SK-N-SH treated with all-trans-retinoic acid at 6 μM for 48 hours (cell line): ENCODE measurements at regions not wholly inside any gene's neighbourhood (a gene's known extent, or its start where the extent isn't known, plus 50 kb on each side); places are given as distances from the start of the nearest gene placed in this dataset.
"Not testable (repeated sequence)": the region's sequence is repeated elsewhere in the genome, so short reads cannot be mapped to it uniquely, and the experiment has no call there.

Source experiments
- ATAC-seq: fragments of 200-7000 bp; cut with Tn5 transposase; 3 replicates; pipeline ENCODE4 v1.9.1; 2020; ENCODE audit warnings: mild to moderate bottlenecking, moderate library complexity
- ARNTL ChIP-seq: fragments of 450-650 bp; formaldehyde crosslinking; IDR thresholded peaks from 2 replicates; pipeline ENCODE4 v1.5.0; 2020; ENCODE audit warnings: low read depth, mild to moderate bottlenecking, moderate library complexity, borderline replicate concordance
- BACH2 ChIP-seq: fragments of 250-450 bp; sonication (Bioruptor Pico); IDR thresholded peaks from 2 replicates; pipeline ENCODE4 v1.9.0; 2021; ENCODE audit warnings: mild to moderate bottlenecking, borderline replicate concordance
- CREB5 ChIP-seq: fragments of 250-450 bp; sonication (Bioruptor Pico); IDR thresholded peaks from 2 replicates; pipeline ENCODE4 v1.5.1; 2020; ENCODE audit warnings: low read depth, mild to moderate bottlenecking, moderate library complexity
- CSDC2 ChIP-seq: fragments of 250-450 bp; sonication (Bioruptor Pico); IDR thresholded peaks from 2 replicates; pipeline ENCODE4 v1.5.0; 2020; ENCODE audit warnings: mild to moderate bottlenecking, moderate library complexity
- ESRRG ChIP-seq: fragments of 250-450 bp; sonication (Bioruptor Pico); IDR thresholded peaks from 2 replicates; pipeline ENCODE4 v1.6.1; 2021; ENCODE audit warnings: mild to moderate bottlenecking
- ISL1 ChIP-seq: fragments of 250-450 bp; sonication (Bioruptor Pico); IDR thresholded peaks from 2 replicates; pipeline ENCODE4 v2.1.2; 2022; ENCODE audit warnings: mild to moderate bottlenecking, moderate library complexity
- OSR1 ChIP-seq: fragments of 250-450 bp; sonication (Bioruptor Pico); IDR thresholded peaks from 2 replicates; pipeline ENCODE4 v1.8.0; 2022; ENCODE audit warnings: moderate library complexity, mild to moderate bottlenecking, inconsistent platforms
- PATZ1 ChIP-seq: fragments of 250-450 bp; sonication (Bioruptor Pico); IDR thresholded peaks from 2 replicates; pipeline ENCODE4 v1.8.0; 2020; ENCODE audit warnings: mild to moderate bottlenecking, moderate library complexity, borderline replicate concordance
- PPARA ChIP-seq: fragments of 250-450 bp; sonication (Bioruptor Pico); IDR thresholded peaks from 2 replicates; pipeline ENCODE4 v1.5.0; 2020; ENCODE audit warnings: mild to moderate bottlenecking, borderline replicate concordance
- RARB ChIP-seq: fragments of 250-450 bp; sonication (Bioruptor Pico); IDR thresholded peaks from 2 replicates; pipeline ENCODE4 v1.8.0; 2021; ENCODE audit warnings: mild to moderate bottlenecking, moderate library complexity
- TCF4 ChIP-seq: fragments of 250-450 bp; sonication (Bioruptor Pico); IDR thresholded peaks from 2 replicates; pipeline ENCODE4 v1.8.0; 2021; ENCODE audit warnings: mild to moderate bottlenecking, moderate library complexity, borderline replicate concordance
- TOX ChIP-seq: fragments of 250-450 bp; sonication (Bioruptor Pico); IDR thresholded peaks from 2 replicates; pipeline ENCODE4 v1.8.0; 2021; ENCODE audit warnings: mild to moderate bottlenecking, moderate library complexity, borderline replicate concordance
- ZC3H10 ChIP-seq: fragments of 250-450 bp; sonication (Bioruptor Pico); IDR thresholded peaks from 2 replicates; pipeline ENCODE4 v1.5.1; 2021; ENCODE audit warnings: mild to moderate bottlenecking, moderate library complexity
- ZFP3 ChIP-seq: fragments of 250-450 bp; sonication (Bioruptor Pico); IDR thresholded peaks from 2 replicates; pipeline ENCODE4 v1.5.0; 2020; ENCODE audit warnings: mild to moderate bottlenecking, moderate library complexity
- ZFP30 ChIP-seq: fragments of 450-650 bp; formaldehyde crosslinking; IDR thresholded peaks from 2 replicates; pipeline ENCODE4 v1.5.0; 2022; ENCODE audit warnings: mild to moderate bottlenecking, moderate library complexity
- ZNF565 ChIP-seq: fragments of 450-650 bp; formaldehyde crosslinking; conservative IDR thresholded peaks from 2 replicates; pipeline ENCODE4 v1.5.0; 2020; ENCODE audit warnings: low read depth, mild to moderate bottlenecking, moderate library complexity
- ZNF70 ChIP-seq: fragments of 450-650 bp; formaldehyde crosslinking; IDR thresholded peaks from 2 replicates; pipeline ENCODE4 v1.5.0; 2020; ENCODE audit warnings: mild to moderate bottlenecking, moderate library complexity
- ZNF8 ChIP-seq: fragments of 450-650 bp; formaldehyde crosslinking; IDR thresholded peaks from 2 replicates; pipeline ENCODE4 v1.5.0; 2020; ENCODE audit warnings: mild to moderate bottlenecking, moderate library complexity
- TF ChIP-seq, protein P1 (sequence below): fragments of 250-450 bp; sonication (Bioruptor Pico); IDR thresholded peaks from 2 replicates; pipeline ENCODE4 v1.5.0; 2020; ENCODE audit warnings: mild to moderate bottlenecking, moderate library complexity

GRCh38 chr4:177989503-177990201 lies 547.4 kb upstream of the AGA start (continued):
- no peak for TF ChIP-seq BACH2 (CRISPR knock-in tag)

DNA sequence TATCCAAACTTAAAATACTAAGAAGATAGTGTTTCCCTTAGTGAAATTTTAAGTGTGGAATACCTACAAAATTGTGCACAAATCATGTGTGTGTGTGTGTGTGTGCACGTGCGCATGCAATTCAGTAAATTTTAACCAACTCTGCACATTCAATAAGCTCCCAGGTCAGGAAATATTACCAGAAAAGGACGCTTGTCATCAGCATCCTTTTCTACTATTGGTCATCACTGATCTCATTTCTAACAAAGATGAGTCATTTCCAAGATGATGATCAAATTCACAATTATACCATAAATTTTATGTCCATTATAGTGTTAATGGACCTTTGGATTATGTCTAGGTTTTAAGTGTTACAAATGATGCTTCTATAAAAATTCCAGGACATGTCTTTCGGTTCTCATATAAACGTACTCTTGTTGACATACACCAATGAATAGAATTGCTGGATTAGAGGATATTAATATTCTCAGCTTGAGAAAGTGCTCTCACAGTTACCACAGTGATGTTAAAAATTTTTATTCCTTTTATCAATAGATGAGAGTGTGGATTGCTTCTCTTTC lies 560.9 kb upstream of the AGA start:
- TF ChIP-seq PPARA (CRISPR knock-in tag), result no peak
- no peak for TF ChIP-seq PATZ1 (CRISPR knock-in tag)
- TF ChIP-seq TOX (CRISPR knock-in tag), result no peak
- no peak for TF ChIP-seq ARNTL (CRISPR knock-in tag)
- no peak for TF ChIP-seq CSDC2
- TF ChIP-seq ZFP30 (CRISPR knock-in tag), result no peak
- TF ChIP-seq ZNF8 (CRISPR knock-in tag), result no peak
- no peak for TF ChIP-seq ISL1 (CRISPR knock-in tag)
- TF ChIP-seq CREB5 (CRISPR knock-in tag), result no peak
- TF ChIP-seq, protein P1, sequence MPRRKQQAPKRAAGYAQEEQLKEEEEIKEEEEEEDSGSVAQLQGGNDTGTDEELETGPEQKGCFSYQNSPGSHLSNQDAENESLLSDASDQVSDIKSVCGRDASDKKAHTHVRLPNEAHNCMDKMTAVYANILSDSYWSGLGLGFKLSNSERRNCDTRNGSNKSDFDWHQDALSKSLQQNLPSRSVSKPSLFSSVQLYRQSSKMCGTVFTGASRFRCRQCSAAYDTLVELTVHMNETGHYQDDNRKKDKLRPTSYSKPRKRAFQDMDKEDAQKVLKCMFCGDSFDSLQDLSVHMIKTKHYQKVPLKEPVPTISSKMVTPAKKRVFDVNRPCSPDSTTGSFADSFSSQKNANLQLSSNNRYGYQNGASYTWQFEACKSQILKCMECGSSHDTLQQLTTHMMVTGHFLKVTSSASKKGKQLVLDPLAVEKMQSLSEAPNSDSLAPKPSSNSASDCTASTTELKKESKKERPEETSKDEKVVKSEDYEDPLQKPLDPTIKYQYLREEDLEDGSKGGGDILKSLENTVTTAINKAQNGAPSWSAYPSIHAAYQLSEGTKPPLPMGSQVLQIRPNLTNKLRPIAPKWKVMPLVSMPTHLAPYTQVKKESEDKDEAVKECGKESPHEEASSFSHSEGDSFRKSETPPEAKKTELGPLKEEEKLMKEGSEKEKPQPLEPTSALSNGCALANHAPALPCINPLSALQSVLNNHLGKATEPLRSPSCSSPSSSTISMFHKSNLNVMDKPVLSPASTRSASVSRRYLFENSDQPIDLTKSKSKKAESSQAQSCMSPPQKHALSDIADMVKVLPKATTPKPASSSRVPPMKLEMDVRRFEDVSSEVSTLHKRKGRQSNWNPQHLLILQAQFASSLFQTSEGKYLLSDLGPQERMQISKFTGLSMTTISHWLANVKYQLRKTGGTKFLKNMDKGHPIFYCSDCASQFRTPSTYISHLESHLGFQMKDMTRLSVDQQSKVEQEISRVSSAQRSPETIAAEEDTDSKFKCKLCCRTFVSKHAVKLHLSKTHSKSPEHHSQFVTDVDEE (CRISPR knock-in tag), result no peak
- TF ChIP-seq ZFP3 (CRISPR knock-in tag), result no peak
- TF ChIP-seq ZNF565, result no peak
- ATAC-seq, result no peak

DNA sequence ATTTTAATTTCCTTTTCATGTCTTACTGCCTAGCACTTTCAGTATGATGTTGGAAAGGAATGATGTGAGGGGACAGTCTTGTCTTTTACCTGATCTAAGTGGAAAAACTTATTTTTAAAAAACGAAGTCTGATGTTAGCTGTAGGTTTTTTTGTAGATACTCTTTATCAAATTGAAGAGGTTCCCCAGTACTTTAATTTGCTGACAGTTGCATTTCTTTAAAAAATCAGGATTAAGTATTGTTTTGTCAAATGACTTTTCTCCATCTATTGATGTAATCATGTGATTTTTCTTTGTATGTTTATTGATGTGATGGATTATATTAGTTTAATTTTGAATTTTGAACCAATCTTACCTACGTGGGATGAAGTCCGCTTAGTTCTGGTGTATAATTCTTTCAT lies 568.4 kb upstream of the AGA start:
- ATAC-seq, result no peak

GRCh38 chr4:178015046-178015445 lies 572.8 kb upstream of the AGA start:
- ATAC-seq, result not testable (repeated sequence)

More for the DNA sequence above, 568.4 kb upstream of the AGA start:
- TF ChIP-seq ZNF70 (CRISPR knock-in tag) (no peak), ESRRG (CRISPR knock-in tag) (no peak), CREB5 (CRISPR knock-in tag) (no peak), RARB (no peak), ZNF8 (CRISPR knock-in tag) (no peak), BACH2 (CRISPR knock-in tag) (no peak), PPARA (CRISPR knock-in tag) (no peak)
- TF ChIP-seq, all 23 proteins: peak for 0

- ATAC-seq, result no peak
- TF ChIP-seq, protein P1 (CRISPR knock-in tag), result no peak
- TF ChIP-seq TOX (CRISPR knock-in tag), result no peak
- no peak for TF ChIP-seq BACH2 (CRISPR knock-in tag)
- TF ChIP-seq CREB5 (CRISPR knock-in tag), result no peak
- TF ChIP-seq ZC3H10, result no peak
- TF ChIP-seq PPARA (CRISPR knock-in tag), result no peak
- no peak for TF ChIP-seq TCF4 (CRISPR knock-in tag)
- TF ChIP-seq ESRRG (CRISPR knock-in tag), result no peak
- no peak for TF ChIP-seq OSR1 (CRISPR knock-in tag)
- no peak for TF ChIP-seq ZFP3 (CRISPR knock-in tag)
Measured at GRCh38 chr4:178026999-178027398, 584.8 kb upstream of the AGA start.
